ENCODE measurements at regions not wholly inside any gene's neighbourhood (a gene's known extent, or its start where the extent isn't known, plus 50 kb on each side); places are given as distances from the start of the nearest gene placed in this dataset.

DNA sequence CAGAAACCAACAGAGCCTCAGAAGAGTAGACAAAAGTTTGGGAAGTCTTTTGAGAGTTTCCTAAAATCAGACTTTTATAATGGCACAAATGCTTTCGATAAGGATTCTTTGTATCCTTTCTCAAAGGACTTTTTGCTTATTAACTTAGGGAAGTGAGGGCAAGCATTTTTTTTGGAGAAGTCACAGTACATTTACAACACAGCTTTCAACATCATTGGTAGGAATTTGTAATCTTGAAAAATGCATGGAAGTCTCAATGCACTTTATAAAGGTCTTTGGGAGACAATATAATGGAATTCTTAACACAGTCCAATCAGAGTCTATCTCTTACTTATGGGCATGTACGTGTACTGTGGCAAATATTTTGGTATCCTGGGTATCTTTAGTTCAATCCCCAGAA lies 325.8 kb upstream of the NR5A2 start:
- TF ChIP-seq, protein P1, sequence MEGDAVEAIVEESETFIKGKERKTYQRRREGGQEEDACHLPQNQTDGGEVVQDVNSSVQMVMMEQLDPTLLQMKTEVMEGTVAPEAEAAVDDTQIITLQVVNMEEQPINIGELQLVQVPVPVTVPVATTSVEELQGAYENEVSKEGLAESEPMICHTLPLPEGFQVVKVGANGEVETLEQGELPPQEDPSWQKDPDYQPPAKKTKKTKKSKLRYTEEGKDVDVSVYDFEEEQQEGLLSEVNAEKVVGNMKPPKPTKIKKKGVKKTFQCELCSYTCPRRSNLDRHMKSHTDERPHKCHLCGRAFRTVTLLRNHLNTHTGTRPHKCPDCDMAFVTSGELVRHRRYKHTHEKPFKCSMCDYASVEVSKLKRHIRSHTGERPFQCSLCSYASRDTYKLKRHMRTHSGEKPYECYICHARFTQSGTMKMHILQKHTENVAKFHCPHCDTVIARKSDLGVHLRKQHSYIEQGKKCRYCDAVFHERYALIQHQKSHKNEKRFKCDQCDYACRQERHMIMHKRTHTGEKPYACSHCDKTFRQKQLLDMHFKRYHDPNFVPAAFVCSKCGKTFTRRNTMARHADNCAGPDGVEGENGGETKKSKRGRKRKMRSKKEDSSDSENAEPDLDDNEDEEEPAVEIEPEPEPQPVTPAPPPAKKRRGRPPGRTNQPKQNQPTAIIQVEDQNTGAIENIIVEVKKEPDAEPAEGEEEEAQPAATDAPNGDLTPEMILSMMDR (IDR thresholded peaks at IDR 0.05; ENCODE audit: poor library complexity, severe bottlenecking) = no peak
- H3K4me3 ChIP-seq (ENCODE audit: severe bottlenecking) = no peak overlapping the region
- H3K9me3 ChIP-seq (ENCODE audit: severe bottlenecking) = no peaks in the 10 kb centered on the region
- no peaks in the 10 kb centered on the region for H3K27me3 ChIP-seq (ENCODE audit: insufficient read depth, poor library complexity, severe bottlenecking)
- H3K36me3 ChIP-seq (ENCODE audit: low read depth) = no peaks in the 10 kb centered on the region
- no peaks in the 10 kb centered on the region for H3K4me1 ChIP-seq (ENCODE audit: insufficient read depth, poor library complexity, severe bottlenecking)
- no peak overlapping the region for H3K27ac ChIP-seq (ENCODE audit: poor library complexity, severe bottlenecking)
- ATAC-seq (ENCODE audit: low read depth) = no peak
- no peak for DNase-seq (ENCODE audit: low spot score)

DNA sequence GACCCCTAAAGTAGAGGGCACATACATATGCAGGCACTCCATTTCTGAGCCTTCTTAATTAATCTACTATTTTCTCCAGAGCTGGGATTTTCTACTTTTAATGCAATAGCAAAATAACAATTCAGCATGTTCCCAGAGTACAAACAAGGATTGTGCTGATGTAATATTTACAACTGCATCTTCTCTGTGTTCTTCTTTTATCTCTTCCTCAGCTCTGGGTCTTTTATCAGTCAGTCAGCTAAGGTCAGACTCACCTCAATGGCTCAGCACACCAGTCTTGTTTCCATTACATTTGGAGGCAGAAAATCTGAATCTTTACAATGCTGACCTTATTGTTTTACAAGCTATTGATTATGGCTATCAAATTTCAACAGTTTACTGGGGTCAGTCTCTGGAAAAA lies 323.3 kb upstream of the NR5A2 start:
- Histone ChIP-seq H3K27ac (ENCODE audit: poor library complexity, severe bottlenecking) (no peak overlapping the region), H3K9me3 (ENCODE audit: severe bottlenecking) (no peaks in the 10 kb centered on the region), H3K4me1 (ENCODE audit: insufficient read depth, poor library complexity, severe bottlenecking) (no peaks in the 10 kb centered on the region), H3K36me3 (ENCODE audit: low read depth) (no peaks in the 10 kb centered on the region), H3K4me3 (ENCODE audit: severe bottlenecking) (no peak overlapping the region), H3K27me3 (ENCODE audit: insufficient read depth, poor library complexity, severe bottlenecking) (no peaks in the 10 kb centered on the region)
- DNase-seq (ENCODE audit: low spot score) = no peak
- no peak for ATAC-seq (ENCODE audit: low read depth)
- TF ChIP-seq, protein P1 (IDR thresholded peaks at IDR 0.05; ENCODE audit: poor library complexity, severe bottlenecking) = no peak

DNA sequence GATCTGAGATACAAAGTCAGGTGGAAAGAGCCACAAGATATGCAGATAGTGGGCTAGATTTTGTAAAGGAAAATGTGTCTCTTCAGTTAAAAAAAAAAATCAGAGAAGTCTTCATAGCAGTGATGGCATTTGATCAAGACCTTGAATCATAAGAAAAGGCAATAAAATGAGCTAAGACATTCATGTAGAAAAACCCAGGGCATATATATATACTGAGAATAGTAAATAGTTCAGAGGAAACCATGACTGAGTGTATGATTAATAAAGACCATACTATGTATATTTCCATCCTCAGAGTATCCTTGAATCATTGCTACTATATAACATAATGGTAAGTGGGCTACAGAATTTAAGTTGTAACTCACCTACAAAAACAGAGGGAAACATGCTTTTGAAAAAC lies 321.7 kb upstream of the NR5A2 start:
- ATAC-seq (ENCODE audit: low read depth) (no peak), DNase-seq (ENCODE audit: low spot score) (no peak)
- no peak overlapping the region for H3K4me3 ChIP-seq (ENCODE audit: severe bottlenecking)
- no peaks in the 10 kb centered on the region for H3K4me1 ChIP-seq (ENCODE audit: insufficient read depth, poor library complexity, severe bottlenecking)
- TF ChIP-seq, protein P1 (IDR thresholded peaks at IDR 0.05; ENCODE audit: poor library complexity, severe bottlenecking) = no peak
- H3K9me3 ChIP-seq (ENCODE audit: severe bottlenecking) = no peaks in the 10 kb centered on the region
- no peak overlapping the region for H3K27ac ChIP-seq (ENCODE audit: poor library complexity, severe bottlenecking)
- no peaks in the 10 kb centered on the region for H3K36me3 ChIP-seq (ENCODE audit: low read depth)
- H3K27me3 ChIP-seq (ENCODE audit: insufficient read depth, poor library complexity, severe bottlenecking) = no peaks in the 10 kb centered on the region

DNA sequence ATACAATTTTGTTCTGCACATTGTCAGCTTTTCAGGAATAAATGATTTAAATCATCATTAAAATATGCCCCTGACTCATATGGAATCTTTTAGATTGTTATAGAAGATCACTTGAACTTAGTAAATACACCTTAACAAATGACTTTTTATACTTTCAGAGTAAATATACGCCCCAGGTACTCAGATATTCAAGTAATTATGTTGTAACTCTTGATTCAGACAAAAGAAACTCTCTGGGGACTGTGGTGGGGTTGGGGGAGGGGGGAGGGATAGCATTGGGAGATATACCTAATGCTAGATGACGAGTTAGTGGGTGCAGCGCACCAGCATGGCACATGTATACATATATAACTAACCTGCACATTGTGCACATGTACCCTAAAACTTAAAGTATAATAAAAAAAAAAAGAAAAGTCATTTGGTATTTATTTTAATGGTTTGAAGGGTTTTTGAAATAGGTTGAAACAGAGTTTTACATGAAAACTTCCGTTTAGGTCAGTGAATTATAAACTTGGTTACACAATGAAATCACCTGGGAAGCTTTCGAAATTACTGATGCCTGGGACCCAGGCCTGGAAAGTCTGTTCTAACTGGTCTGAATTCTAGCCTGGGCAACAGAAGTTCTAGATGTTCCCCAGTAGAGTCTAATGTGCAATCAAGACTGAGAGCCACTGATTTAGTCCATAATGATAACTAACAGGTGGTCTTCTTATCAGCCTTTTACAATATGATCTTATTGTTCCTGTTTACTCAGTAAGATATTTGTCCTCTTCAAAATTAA lies 320.5 kb upstream of the NR5A2 start:
- H3K36me3 ChIP-seq (ENCODE audit: low read depth) = no peaks in the 10 kb centered on the region
- no peak for DNase-seq (ENCODE audit: low spot score)
- H3K9me3 ChIP-seq (ENCODE audit: severe bottlenecking) = peaks cover 3% of the 10 kb centered on the region
- H3K4me3 ChIP-seq (ENCODE audit: severe bottlenecking) = no peak overlapping the region
- ATAC-seq (ENCODE audit: low read depth) = no peak
- H3K4me1 ChIP-seq (ENCODE audit: insufficient read depth, poor library complexity, severe bottlenecking) = no peaks in the 10 kb centered on the region
- no peak overlapping the region for H3K27ac ChIP-seq (ENCODE audit: poor library complexity, severe bottlenecking)
- TF ChIP-seq, protein P1 (IDR thresholded peaks at IDR 0.05; ENCODE audit: poor library complexity, severe bottlenecking) = no peak
- no peaks in the 10 kb centered on the region for H3K27me3 ChIP-seq (ENCODE audit: insufficient read depth, poor library complexity, severe bottlenecking)

DNA sequence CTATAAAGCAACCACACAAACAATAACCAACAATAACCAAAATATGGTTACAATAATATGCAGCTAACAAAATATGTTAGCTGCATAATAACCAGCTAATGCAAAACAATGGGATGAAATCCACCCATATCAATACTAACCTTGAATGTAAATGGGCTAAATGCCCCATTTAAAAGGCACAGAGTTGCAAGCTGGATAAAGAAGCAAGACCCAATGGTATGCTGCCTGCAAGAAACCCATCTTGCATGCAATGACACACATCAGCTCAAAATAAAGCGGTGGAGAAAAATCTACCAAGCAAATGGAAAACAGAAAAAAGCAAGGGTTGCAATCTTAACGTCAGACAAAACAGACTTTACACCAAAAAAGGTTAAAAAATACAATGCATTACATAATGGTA lies 316.5 kb upstream of the NR5A2 start:
- DNase-seq (ENCODE audit: low spot score) (no peak), ATAC-seq (ENCODE audit: low read depth) (no peak)
- Histone ChIP-seq H3K9me3 (ENCODE audit: severe bottlenecking) (peaks cover 3% of the 10 kb centered on the region), H3K36me3 (ENCODE audit: low read depth) (no peaks in the 10 kb centered on the region), H3K4me3 (ENCODE audit: severe bottlenecking) (no peak overlapping the region), H3K27me3 (ENCODE audit: insufficient read depth, poor library complexity, severe bottlenecking) (no peaks in the 10 kb centered on the region), H3K27ac (ENCODE audit: poor library complexity, severe bottlenecking) (no peak overlapping the region), H3K4me1 (ENCODE audit: insufficient read depth, poor library complexity, severe bottlenecking) (no peaks in the 10 kb centered on the region)
- TF ChIP-seq, protein P1 (IDR thresholded peaks at IDR 0.05; ENCODE audit: poor library complexity, severe bottlenecking) = no peak
